ENCODE measurements at regions not wholly inside any gene's neighbourhood (a gene's known extent, or its start where the extent isn't known, plus 50 kb on each side); places are given as distances from the start of the nearest gene placed in this dataset.

GRCh38 chr3:105950881-105951600 lies 82.2 kb upstream of the CBLB start:
- TF ChIP-seq POLR2A (IDR thresholded peaks at IDR 0.05) (no peak), CTCF (IDR thresholded peaks at IDR 0.05) (no peak)
